Stimulated activated CD4-positive, alpha-beta T cell treated with anti-CD3 and anti-CD28 coated beads, Interleukin-1b, Interleukin-23, amount 100 ng/mL, for 48 hours (primary cell): ENCODE measurements at regions not wholly inside any gene's neighbourhood (a gene's known extent, or its start where the extent isn't known, plus 50 kb on each side); places are given as distances from the start of the nearest gene placed in this dataset.

Experiments used
- DNase-seq: peaks from one replicate; pipeline ENCODE4 v3.0.0-alpha.2; 2020

DNA sequence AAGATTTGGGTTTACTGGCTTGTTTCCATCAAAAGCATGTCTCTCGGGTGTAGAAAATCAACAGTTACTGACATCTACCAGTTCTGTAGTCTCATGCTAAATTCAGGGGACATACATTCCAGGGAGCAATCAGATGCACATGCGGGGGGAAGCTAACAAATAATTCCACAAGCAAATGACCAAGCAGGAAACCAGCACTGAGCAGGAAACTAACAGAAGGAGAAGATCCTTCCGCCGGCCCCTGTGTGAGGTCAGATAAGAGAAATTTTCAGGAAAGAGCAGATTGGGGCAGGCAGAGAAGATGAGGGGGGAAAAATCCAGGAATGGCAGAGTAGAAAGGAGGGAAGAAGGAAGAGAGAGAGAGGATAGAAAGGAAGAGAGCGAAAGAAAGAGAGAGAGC lies 127.6 kb upstream of the TMCC3 start:
- DNase-seq: no peak

DNA sequence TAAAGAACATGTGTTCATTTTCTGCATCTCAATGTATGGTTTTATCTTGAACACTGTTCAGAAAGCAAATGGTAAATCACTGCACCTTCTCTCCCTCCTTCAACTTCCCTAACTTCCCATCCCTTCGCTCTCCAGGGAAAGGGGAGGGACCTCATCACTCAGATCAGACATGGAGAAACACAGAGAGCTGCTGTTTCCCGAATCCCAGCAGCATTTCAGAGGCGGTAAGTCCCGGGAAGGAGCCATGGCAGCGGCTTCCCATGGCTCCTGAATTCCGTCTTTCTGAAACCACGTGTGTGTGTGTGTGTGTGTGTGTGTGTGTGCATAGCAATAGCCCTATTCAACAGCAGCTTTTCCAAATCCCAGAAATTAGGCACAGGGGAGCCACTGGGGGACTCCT lies 125.4 kb upstream of the TMCC3 start:
- no peak for DNase-seq

DNA sequence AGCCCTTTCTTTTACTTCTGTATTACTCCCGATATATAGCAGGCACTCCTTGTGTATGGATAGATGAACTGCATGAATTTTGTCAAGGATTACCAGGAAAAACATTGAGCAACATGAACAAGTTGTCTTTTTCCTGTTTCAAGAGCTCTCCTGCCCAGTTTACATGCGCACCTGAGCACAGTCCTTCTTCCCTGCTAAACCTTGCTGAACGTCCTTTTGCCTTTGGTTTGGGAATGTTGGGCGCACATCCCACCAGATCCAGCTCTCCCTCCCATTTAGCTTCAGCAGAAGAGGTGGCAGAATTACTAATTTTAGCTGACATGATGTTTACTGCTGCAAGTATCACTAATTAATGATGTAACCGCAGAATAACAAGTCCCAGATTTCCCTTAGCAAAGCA lies 121.4 kb upstream of the TMCC3 start:
- DNase-seq: no peak

DNA sequence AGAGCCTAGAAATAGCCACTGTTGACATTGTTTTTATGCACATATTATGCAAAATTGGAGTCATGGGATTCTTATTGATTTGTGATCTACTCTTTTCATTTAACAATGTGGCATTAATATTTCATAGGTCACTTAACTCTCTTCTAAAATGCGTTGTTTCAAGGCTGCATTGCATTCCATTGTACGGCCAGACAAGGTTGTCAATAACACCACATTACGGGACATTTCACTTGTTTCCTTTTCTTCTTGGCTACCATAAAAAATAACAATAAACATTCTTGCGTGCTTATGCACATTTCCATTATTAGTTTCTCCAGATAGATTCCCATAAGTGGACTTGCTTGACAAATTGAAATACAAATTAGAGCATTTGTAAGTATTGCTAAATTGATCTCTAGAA lies 120.8 kb upstream of the TMCC3 start:
- DNase-seq: no peak

DNA sequence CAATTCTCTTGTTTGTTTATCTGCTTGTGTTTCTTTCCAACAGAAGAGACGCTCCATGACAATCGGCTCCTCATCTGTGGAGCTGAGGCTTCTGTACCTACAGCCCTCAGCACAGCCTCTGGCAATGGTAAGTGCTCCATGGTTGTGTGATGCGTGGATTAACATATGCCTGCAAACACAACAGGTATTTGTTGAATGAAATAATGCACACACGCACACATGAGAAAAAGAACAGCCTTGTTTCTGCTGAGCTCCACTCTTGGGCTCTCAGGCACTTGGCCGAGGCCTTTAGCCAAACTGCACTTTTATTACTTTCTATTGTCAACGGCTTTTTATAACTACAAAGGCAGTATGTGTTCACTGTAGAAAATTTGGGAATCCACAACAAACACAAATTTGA lies 120.4 kb upstream of the TMCC3 start:
- no peak for DNase-seq

DNA sequence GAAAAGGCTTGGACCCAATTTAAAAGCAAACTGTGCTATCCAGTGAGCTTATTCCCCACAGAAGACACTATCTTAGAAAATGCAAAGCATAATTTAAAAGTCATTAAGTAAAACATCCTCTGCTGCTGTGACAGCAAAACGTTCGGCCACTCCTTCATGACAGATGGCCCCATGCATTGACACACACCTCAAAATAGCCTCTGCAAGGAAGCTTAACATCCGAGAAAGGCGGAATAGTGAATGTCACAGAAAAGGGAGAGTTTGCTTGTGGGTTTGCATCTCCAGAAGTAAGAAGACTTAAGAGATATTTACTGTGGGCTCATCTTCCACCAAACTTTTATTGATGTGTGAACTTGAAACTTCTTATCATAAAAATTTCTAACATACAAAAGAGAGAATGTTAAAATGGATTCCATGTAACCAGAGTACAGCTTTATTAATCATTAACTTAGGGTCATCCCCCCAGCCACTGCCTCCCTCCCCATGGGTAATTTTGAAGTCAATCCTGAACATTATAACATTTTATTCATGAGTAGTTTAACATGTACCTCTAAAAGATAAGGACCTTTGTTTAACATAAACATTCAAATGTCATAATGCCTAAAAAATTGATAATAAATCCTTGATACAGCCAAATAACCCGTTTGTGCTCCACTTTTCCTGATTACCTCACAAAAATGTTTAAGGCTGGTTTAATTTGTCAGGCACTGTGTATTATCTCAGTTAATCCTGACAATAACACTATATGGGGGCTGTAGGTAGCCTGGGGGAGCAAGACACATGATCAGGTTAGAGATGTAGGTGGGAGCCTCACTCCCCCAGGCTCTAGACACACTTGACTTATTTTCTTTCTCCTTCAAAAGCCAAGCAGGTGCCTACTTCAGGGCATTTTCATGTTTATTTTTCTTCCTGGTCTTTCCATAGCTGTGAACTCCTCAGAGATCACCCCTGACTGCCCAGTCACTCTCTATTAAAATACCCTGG lies 119.7 kb upstream of the TMCC3 start:
- no peak for DNase-seq

GRCh38 chr12:94769047-94769420 lies 118.7 kb upstream of the TMCC3 start:
- no peak for DNase-seq

GRCh38 chr12:94768398-94769046 lies 118.2 kb upstream of the TMCC3 start:
- DNase-seq: no peak

DNA sequence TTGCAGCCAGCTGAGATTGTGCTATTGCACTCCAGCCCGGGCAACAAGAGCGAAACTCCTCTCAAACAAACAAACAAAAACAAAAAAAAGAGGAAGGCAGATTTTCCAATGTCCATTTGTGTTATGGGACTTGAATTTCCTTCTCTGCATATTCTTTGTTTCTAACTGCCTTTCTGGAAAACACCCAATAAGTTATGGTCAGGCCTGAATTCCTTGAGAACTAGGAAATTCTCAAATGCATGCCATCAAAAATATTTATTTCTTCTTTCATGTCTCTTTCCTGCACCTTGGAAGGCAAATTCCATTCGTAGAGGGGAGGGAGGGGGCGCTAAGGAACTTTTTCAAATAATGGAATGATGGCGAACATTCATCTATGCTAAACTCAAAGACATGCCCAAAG lies 117.6 kb upstream of the TMCC3 start:
- no peak for DNase-seq

DNA sequence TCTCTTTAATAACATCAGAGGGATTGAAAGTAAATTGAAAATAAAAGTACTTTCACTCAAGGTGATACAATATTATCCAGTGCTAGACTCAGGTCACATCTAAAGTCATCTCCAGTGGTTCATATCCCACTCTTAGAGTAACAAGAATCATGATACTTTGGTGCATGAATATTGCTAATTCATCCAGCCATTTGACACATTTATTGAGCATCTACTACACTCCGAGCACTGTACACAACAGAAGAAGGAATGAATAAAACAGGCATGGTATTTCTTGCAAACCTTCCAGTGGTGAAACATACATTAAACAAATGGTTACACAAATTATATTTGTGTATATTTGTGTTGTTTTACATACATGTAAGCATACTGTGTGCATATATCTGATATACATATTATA lies 116.0 kb upstream of the TMCC3 start:
- no peak for DNase-seq

DNA sequence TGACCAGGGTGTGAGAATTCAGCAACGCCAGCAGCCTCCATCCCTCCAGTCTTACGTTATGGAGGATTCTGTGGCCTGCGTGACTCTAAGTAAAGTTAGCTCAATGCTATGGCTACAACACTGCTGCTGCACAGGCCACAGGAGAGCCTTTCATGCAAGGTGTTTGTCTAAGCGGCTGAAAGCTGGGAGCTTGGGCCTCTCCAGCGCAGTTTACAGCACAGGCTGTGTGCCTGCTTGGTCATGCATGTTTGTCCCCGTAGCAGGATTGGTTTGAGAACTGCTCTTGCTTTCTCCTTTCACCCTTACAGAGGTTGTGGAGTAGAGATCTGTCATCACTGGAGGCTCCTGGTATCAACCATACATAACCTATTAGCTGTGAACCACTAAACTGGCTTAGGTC lies 113.1 kb upstream of the TMCC3 start:
- no peak for DNase-seq

DNA sequence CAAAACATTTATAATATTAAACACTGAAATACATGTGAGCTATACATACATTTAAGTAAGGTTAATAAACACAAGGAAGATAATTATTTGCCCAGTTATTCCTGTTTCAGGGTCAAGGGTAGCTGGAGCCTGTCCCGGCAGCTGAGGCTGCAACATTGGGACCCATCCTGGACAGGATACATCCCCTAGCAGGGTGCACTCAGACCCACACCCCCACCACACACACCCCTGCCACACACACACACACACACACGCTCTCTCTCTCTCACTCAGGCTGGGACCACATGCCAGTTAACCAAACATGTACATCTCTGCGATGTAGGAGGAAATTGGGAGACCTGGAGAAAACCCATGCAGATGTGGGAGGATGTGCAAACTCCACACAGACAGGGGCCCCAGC lies 112.6 kb upstream of the TMCC3 start:
- DNase-seq: no peak

GRCh38 chr12:94762259-94762942 lies 112.0 kb upstream of the TMCC3 start:
- DNase-seq: no peak

GRCh38 chr12:94761559-94761958 lies 111.2 kb upstream of the TMCC3 start:
- peak; percentile 8 for DNase-seq

DNA sequence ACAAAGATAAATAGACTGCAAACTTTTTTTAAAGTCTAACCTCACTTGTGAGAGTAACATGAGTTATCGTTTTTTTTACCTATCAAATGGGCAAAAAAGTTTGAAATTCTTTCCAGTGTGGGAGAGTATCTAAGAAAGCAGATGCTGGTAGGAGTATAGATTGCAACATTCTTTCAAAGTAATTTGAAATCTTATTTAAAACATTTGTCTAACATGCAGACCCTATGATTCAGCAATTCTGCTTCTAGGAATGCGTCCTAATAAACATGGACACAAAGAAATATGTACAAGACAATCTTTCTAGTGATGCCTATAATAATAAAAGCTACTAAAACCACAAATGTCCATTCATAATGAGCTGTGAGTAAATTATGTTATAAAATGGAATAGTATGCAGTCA lies 110.4 kb upstream of the TMCC3 start:
- no peak for DNase-seq

GRCh38 chr12:94756789-94757188 lies 106.4 kb upstream of the TMCC3 start:
- no peak for DNase-seq

- DNase-seq: no peak
Measured at GRCh38 chr12:94755598-94755997, 105.2 kb upstream of the TMCC3 start.

DNA sequence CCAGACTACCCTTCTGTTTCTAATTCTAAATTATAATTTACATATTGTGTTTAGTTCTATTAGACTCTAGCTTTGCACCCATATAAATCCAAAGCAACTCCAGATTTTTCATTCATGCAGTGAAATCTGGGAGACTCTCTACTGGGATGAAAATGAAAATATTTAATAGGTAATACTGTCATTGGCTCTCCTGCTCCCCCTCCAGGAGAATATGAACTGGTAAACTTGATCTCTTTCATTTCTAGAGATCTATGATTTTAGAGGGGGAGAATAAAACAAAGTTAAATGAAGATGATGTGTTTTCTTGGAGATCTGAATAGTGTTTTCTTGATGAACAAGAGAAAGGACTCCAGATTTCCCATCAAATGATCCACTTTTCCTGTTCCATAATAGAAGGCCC lies 104.3 kb upstream of the TMCC3 start:
- DNase-seq: no peak

DNA sequence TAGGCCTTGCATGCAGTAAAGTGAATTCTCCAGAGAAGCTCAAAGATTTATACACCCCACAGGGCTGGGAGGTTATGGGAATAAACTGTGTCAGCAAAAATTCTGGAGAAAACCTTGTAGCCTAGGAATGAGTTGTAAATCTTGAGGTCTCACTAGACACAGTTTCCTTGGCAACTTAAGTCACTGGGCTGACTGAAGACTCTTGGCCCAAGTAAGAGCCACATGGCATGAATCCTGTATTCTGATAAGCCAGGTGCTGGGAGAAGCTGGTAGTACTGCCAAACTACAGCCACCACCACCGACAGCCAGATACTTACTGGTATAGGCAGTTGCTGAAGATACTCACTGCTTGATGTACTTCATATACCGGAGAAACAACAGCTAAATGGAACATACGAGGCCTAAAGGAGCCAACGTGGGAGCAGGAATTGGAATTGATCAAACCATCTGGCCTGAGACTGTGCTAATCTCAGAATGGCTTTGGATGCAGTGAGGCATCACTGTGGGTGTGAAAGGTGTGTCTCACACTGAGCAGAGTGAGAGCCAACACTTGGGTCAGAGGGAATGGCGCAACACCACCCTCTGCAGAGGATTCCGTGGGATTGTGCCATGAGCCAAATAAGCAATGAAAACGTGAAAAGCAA lies 102.8 kb upstream of the TMCC3 start:
- DNase-seq: no peak

GRCh38 chr12:94750864-94751263 lies 100.5 kb upstream of the TMCC3 start:
- DNase-seq: no peak

- no peak for DNase-seq
Measured at GRCh38 chr12:94749890-94750289, 99.5 kb upstream of the TMCC3 start.

DNA sequence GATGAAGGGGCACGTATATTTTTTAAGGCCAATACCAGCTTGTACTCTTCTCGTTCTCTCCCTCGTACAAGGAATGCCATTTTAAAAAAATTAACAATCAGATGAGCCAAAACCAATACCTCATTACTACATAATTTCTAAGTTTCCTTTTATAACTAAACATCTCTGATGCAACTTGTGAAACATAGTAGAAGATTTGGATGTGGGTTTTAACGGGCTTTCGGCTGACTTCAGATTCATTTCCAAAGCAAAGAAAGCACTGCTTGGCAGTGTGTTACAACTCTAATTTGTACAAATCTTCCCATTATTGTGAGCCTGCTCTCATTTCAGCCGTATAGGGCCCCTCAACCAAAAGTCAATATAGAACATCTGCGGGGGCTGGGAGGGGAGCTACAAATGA lies 99.1 kb upstream of the TMCC3 start:
- DNase-seq: no peak

- DNase-seq: no peak
Measured at GRCh38 chr12:94748726-94749421, 98.5 kb upstream of the TMCC3 start.
